ENCODE measurements at regions not wholly inside any gene's neighbourhood (a gene's known extent, or its start where the extent isn't known, plus 50 kb on each side); places are given as distances from the start of the nearest gene placed in this dataset.

GRCh38 chr7:37557571-37558209 lies 109.0 kb upstream of the ELMO1 start:
- Histone ChIP-seq H3K36me3 (no peaks in the 10 kb centered on the region), H3K4me3 (no peak overlapping the region), H3K27me3 (no peaks in the 10 kb centered on the region), H3K9me3 (no peaks in the 10 kb centered on the region), H3K27ac (no peak overlapping the region), H3K4me1 (no peaks in the 10 kb centered on the region)
- 61 to 76% methylated on average over 5 of the region's 5 CpGs for WGBS, 2 donors
- DNase-seq, result no peak
- TF ChIP-seq POLR2A (IDR thresholded peaks at IDR 0.05) (no peak), CTCF (IDR thresholded peaks at IDR 0.05) (no peak), EP300 (IDR thresholded peaks at IDR 0.05) (no peak), POLR2AphosphoS5 (IDR thresholded peaks at IDR 0.05) (no peak)
- intact Hi-C loops (cut with DNase I), result no loop called here

GRCh38 chr7:37558320-37559096 lies 109.8 kb upstream of the ELMO1 start:
- Histone ChIP-seq H3K27me3 (no peaks in the 10 kb centered on the region), H3K4me3 (no peak overlapping the region), H3K36me3 (no peaks in the 10 kb centered on the region), H3K4me1 (no peaks in the 10 kb centered on the region), H3K9me3 (no peaks in the 10 kb centered on the region), H3K27ac (no peak overlapping the region)
- TF ChIP-seq EP300 (IDR thresholded peaks at IDR 0.05) (no peak), CTCF (IDR thresholded peaks at IDR 0.05) (no peak), POLR2AphosphoS5 (IDR thresholded peaks at IDR 0.05) (no peak), POLR2A (IDR thresholded peaks at IDR 0.05) (no peak)
- intact Hi-C loops (cut with DNase I), result no loop called here
- WGBS, 2 donors, result 60 to 76% methylated on average over 3 of the region's 3 CpGs
- no peak for DNase-seq

GRCh38 chr7:37570145-37570544 lies 113.4 kb upstream of the GPR141 start:
- no peak overlapping the region for H3K4me3 ChIP-seq
- no peak overlapping the region for H3K27ac ChIP-seq
- no peak for TF ChIP-seq POLR2AphosphoS5 (IDR thresholded peaks at IDR 0.05)
- no peak for TF ChIP-seq EP300 (IDR thresholded peaks at IDR 0.05)
- no peak for TF ChIP-seq POLR2A (IDR thresholded peaks at IDR 0.05)
- H3K4me1 ChIP-seq, result no peaks in the 10 kb centered on the region
- no peaks in the 10 kb centered on the region for H3K27me3 ChIP-seq
- no peak for DNase-seq
- no peaks in the 10 kb centered on the region for H3K9me3 ChIP-seq
- no peaks in the 10 kb centered on the region for H3K36me3 ChIP-seq
- 95% methylated on average over 6 of the region's 6 CpGs for WGBS, 2 donors
- intact Hi-C loops (cut with DNase I), result no loop called here

- no peak for DNase-seq
- intact Hi-C loops (cut with DNase I), result no loop called here
- TF ChIP-seq EP300 (IDR thresholded peaks at IDR 0.05), result no peak
- no peak for TF ChIP-seq CTCF (IDR thresholded peaks at IDR 0.05)
- no peak for TF ChIP-seq POLR2A (IDR thresholded peaks at IDR 0.05)
- no peak for TF ChIP-seq POLR2AphosphoS5 (IDR thresholded peaks at IDR 0.05)
- H3K4me1 ChIP-seq, result no peaks in the 10 kb centered on the region
- no peaks in the 10 kb centered on the region for H3K27me3 ChIP-seq
- no peaks in the 10 kb centered on the region for H3K9me3 ChIP-seq
- no peak overlapping the region for H3K4me3 ChIP-seq
- H3K36me3 ChIP-seq, result no peaks in the 10 kb centered on the region
- 78 to 88% methylated on average over 3 of the region's 3 CpGs for WGBS, 2 donors
- no peak overlapping the region for H3K27ac ChIP-seq
These were observed 111.8 kb upstream of the GPR141 start for GRCh38 chr7:37571806-37572205.

- Histone ChIP-seq H3K27ac (no peak overlapping the region), H3K4me1 (no peaks in the 10 kb centered on the region), H3K27me3 (no peaks in the 10 kb centered on the region), H3K4me3 (no peak overlapping the region), H3K9me3 (no peaks in the 10 kb centered on the region), H3K36me3 (no peaks in the 10 kb centered on the region)
- WGBS, 2 donors, result 57 to 71% methylated on average over 2 of the region's 2 CpGs
- DNase-seq, result no peak
- intact Hi-C loops (cut with DNase I), result no loop called here
- no peak for TF ChIP-seq POLR2AphosphoS5 (IDR thresholded peaks at IDR 0.05)
- TF ChIP-seq CTCF (IDR thresholded peaks at IDR 0.05), result no peak
- TF ChIP-seq EP300 (IDR thresholded peaks at IDR 0.05), result no peak
- TF ChIP-seq POLR2A (IDR thresholded peaks at IDR 0.05), result no peak
These were observed 106.2 kb upstream of the GPR141 start for GRCh38 chr7:37577412-37577811.

Data from sigmoid colon (tissue), 6 donors.